ENCODE measurements at regions not wholly inside any gene's neighbourhood (a gene's known extent, or its start where the extent isn't known, plus 50 kb on each side); places are given as distances from the start of the nearest gene placed in this dataset.

DNA sequence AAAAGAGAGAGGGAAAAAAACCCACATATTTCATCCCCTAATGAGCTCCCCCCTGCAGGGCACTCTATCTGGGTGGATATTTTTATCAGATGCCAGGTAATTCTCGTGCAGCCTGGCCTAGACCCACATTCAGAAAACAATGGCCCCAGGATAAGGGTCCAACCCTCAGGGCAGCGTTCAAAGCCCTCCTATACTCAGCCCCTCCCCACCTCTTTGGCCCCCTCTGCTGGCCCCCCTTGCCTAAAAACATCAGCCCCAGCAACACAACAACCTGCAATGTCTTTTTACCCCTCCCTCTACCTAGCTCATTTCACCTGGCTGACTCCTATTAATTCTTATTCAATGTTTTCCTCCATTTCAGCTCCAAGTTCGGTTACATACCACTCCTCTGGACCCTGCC lies 145.4 kb upstream of the MED14 start (continued):
- TF ChIP-seq ZNF26 (tag by site-specific recombination; IDR thresholded peaks at IDR 0.05), result no peak

DNA sequence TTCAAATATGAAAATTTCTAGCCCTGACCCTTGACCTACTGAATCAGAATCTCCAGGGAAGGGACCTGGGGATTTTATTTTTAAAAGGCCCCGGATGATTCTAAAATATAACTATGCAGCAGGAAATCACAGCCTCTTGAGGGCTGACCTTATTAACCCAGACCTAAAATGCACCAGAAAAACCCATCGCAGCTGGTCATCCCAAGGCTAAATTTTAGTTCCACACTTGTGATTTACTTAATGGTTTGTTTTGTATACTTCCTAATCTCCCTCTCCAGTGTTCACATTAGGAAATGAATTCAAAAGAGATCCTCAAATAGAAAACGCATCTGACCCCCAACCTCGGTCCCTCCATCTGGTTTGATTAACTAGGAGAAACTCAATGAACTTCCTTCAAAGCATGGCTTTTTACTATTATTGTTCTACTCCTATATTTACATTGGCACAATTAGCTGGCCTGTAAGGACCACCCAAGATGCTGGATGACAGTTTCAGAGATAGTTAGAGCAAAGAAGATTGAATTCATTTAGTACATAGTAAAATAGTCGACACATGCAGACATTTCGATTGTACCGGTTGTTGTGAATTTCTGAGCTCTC lies 147.8 kb upstream of the MED14 start:
- Histone ChIP-seq H3K9me3 (ENCODE audit: control insufficient read depth, insufficient read depth, low read depth, low read length) (no peaks in the 10 kb centered on the region), H3K4me3 (ENCODE audit: low read depth, low read length) (no peak overlapping the region), H3K4me1 (ENCODE audit: control insufficient read depth, insufficient read depth, low read length) (no peaks in the 10 kb centered on the region; the same call in 1 of the 2 replicates), H3K36me3 (ENCODE audit: control insufficient read depth in 2 of 2, insufficient read depth in 1 of 2, low read length in 2 of 2) (no peaks in the 10 kb centered on the region), H3K27ac (ENCODE audit: extremely low read depth, low read depth, low read length) (no peak overlapping the region)
- TF ChIP-seq ZSCAN5A (tag by site-specific recombination; IDR thresholded peaks at IDR 0.05) (no peak), ZNF341 (tag by site-specific recombination; IDR thresholded peaks at IDR 0.05; ENCODE audit: low read depth) (no peak), ZNF175 (tag by site-specific recombination; IDR thresholded peaks at IDR 0.05) (no peak), ZNF366 (tag by site-specific recombination; conservative IDR thresholded peaks at IDR 0.05) (no peak), KLF16 (tag by site-specific recombination; IDR thresholded peaks at IDR 0.05) (no peak), ZNF114 (tag by site-specific recombination; IDR thresholded peaks at IDR 0.05) (no peak)
- CTCF ChIA-PET, result no interaction called here
- POLR2A ChIA-PET, result no interaction called here

DNA sequence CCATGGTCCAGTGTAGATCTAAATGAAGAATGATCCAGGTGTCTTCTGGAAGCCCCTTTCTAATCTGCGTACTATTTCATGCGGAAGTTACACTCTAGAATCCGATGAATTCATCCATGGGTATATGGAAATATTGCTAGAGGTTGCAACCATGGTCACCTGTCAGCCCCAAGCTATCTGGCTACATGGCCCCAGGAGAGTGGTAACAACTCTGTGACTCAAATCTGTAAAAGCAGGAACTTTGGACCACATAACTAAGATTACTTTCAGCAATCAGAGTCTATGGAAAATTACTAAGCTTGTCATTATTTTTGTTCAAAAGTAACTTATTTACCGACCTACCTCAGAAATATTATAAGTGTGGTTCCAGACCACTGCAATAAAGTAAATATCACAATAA lies 150.6 kb upstream of the MED14 start:
- no peak overlapping the region for H3K4me3 ChIP-seq (ENCODE audit: low read depth, low read length)
- POLR2A ChIA-PET, result no interaction called here
- TF ChIP-seq SCRT1 (tag by site-specific recombination; IDR thresholded peaks at IDR 0.05; ENCODE audit: borderline replicate concordance), result no peak
- CTCF ChIA-PET, result no interaction called here
- H3K36me3 ChIP-seq (ENCODE audit: control insufficient read depth in 2 of 2, insufficient read depth in 1 of 2, low read length in 2 of 2), result no peaks in the 10 kb centered on the region
- H3K9me3 ChIP-seq (ENCODE audit: control insufficient read depth, insufficient read depth, low read depth, low read length), result peaks cover 2% of the 10 kb centered on the region; the same call in 1 of the 2 replicates
- H3K4me1 ChIP-seq (ENCODE audit: control insufficient read depth, insufficient read depth, low read length), result no peaks in the 10 kb centered on the region; the same call in 1 of the 2 replicates
- no peak overlapping the region for H3K27ac ChIP-seq (ENCODE audit: extremely low read depth, low read depth, low read length)

DNA sequence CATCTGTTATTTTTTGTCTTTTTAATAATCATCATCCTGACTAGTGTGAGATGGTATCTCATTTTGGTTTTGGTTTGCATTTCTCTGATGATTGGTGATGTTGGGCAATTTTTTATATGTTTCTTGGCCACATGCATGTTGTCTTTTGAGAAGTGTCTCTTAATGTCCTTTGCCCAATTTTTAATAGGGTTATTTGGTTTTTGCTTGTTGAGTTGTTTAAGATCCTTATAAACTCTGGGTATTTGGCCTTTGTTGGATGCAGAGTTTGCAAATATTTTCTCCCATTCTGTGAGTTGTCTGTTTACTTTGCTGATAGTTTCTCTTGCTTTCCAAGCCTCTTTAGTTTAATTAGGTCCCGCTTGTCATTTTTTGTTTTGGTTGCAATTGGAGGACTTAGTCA lies 152.1 kb upstream of the MED14 start:
- no peaks in the 10 kb centered on the region for H3K36me3 ChIP-seq (ENCODE audit: control insufficient read depth in 2 of 2, insufficient read depth in 1 of 2, low read length in 2 of 2)
- H3K27ac ChIP-seq (ENCODE audit: extremely low read depth, low read depth, low read length), result no peak overlapping the region
- ChIA-PET CTCF (interaction anchor here (1.0 kb wide), 1 partner anchor 9 kb away, joined by 3 read pairs; no protein-coding TSS in a partner anchor), POLR2A (no interaction called here)
- H3K4me1 ChIP-seq (ENCODE audit: control insufficient read depth, insufficient read depth, low read length), result no peaks in the 10 kb centered on the region; the same call in 1 of the 2 replicates
- H3K9me3 ChIP-seq (ENCODE audit: control insufficient read depth, insufficient read depth, low read depth, low read length), result peaks cover 2% of the 10 kb centered on the region
- H3K4me3 ChIP-seq (ENCODE audit: low read depth, low read length), result no peak overlapping the region
- TF ChIP-seq ZNF155 (tag by site-specific recombination; IDR thresholded peaks at IDR 0.05) (no peak), ZBTB20 (tag by site-specific recombination; IDR thresholded peaks at IDR 0.05) (0 out of 2 replicates have a peak, but pooled peaks have one; percentile 3), ZBTB21 (tag by site-specific recombination; IDR thresholded peaks at IDR 0.05) (no peak), PBX3 (CRISPR knock-in tag; IDR thresholded peaks at IDR 0.05) (no peak), ZNF362 (tag by site-specific recombination; IDR thresholded peaks at IDR 0.05) (no peak), PRDM6 (tag by site-specific recombination; IDR thresholded peaks at IDR 0.05) (peak; percentile 55; the same call in 1 of the 2 replicates), ZNF416 (tag by site-specific recombination; IDR thresholded peaks at IDR 0.05) (no peak), KLF16 (tag by site-specific recombination; IDR thresholded peaks at IDR 0.05) (no peak), FEZF1 (tag by site-specific recombination; IDR thresholded peaks at IDR 0.05) (peak; percentile 26; the same call in 1 of the 2 replicates), ZNF354C (tag by site-specific recombination; IDR thresholded peaks at IDR 0.05; ENCODE audit: borderline replicate concordance, low read depth) (no peak), ZNF555 (tag by site-specific recombination; conservative IDR thresholded peaks at IDR 0.05) (no peak), ZNF169 (tag by site-specific recombination; IDR thresholded peaks at IDR 0.05) (no peak)

Data from HEK293 (cell line).